ENCODE measurements at regions not wholly inside any gene's neighbourhood (a gene's known extent, or its start where the extent isn't known, plus 50 kb on each side); places are given as distances from the start of the nearest gene placed in this dataset.
A peak's percentile ranks its signal among the peaks of the same experiment; 100 is the strongest.

- no peaks in the 10 kb centered on the region for H3K9me3 Mint-ChIP-seq
- H3K36me3 Mint-ChIP-seq, result no peaks in the 10 kb centered on the region
- DNase-seq, result no peak
- H3K4me1 Mint-ChIP-seq, result no peaks in the 10 kb centered on the region
- ATAC-seq (replicated peaks), result no peak
- H3K4me3 Mint-ChIP-seq, result no peak overlapping the region
- peaks cover 12 to 23% of the 10 kb centered on the region in 2 donors for H3K27me3 Mint-ChIP-seq
- H3K27ac Mint-ChIP-seq, result no peak overlapping the region
These were observed 321.1 kb upstream of the PLET1 start for GRCh38 chr11:112581747-112582146.

GRCh38 chr11:112582366-112582765 lies 321.7 kb upstream of the PLET1 start:
- ATAC-seq (replicated peaks) (no peak), DNase-seq (no peak)
- H3K27me3 Mint-ChIP-seq, result peaks cover 12 to 23% of the 10 kb centered on the region in 2 donors

GRCh38 chr11:112583261-112583893 lies 322.7 kb upstream of the PLET1 start:
- Mint-ChIP-seq H3K4me1 (no peaks in the 10 kb centered on the region), H3K27me3 (peaks cover 12 to 23% of the 10 kb centered on the region in 2 donors), H3K4me3 (no peak overlapping the region), H3K9me3 (no peaks in the 10 kb centered on the region), H3K36me3 (no peaks in the 10 kb centered on the region), H3K27ac (no peak overlapping the region)
- ATAC-seq (replicated peaks), result peak; percentile 68 to 80
- peak; percentile 13 for DNase-seq

More at GRCh38 chr11:112582366-112582765, 321.7 kb upstream of the PLET1 start:
- Mint-ChIP-seq H3K4me1 (no peaks in the 10 kb centered on the region), H3K4me3 (no peak overlapping the region), H3K36me3 (no peaks in the 10 kb centered on the region), H3K9me3 (no peaks in the 10 kb centered on the region), H3K27ac (no peak overlapping the region)

GRCh38 chr11:112584672-112585071 lies 324.0 kb upstream of the PLET1 start:
- no peak for DNase-seq
- Mint-ChIP-seq H3K4me1 (no peaks in the 10 kb centered on the region), H3K4me3 (no peak overlapping the region), H3K9me3 (no peaks in the 10 kb centered on the region), H3K36me3 (no peaks in the 10 kb centered on the region), H3K27me3 (peaks cover 15 to 24% of the 10 kb centered on the region in 2 donors), H3K27ac (no peak overlapping the region)
- no peak for ATAC-seq (replicated peaks)

- H3K4me3 Mint-ChIP-seq, result no peak overlapping the region
- DNase-seq, result no peak
- H3K4me1 Mint-ChIP-seq, result no peaks in the 10 kb centered on the region
- H3K9me3 Mint-ChIP-seq, result no peaks in the 10 kb centered on the region
- ATAC-seq (replicated peaks), result no peak
- no peak overlapping the region for H3K27ac Mint-ChIP-seq
- H3K27me3 Mint-ChIP-seq, result peaks cover 26 to 27% of the 10 kb centered on the region in 2 donors
- no peaks in the 10 kb centered on the region for H3K36me3 Mint-ChIP-seq
These were observed 327.0 kb upstream of the PLET1 start for GRCh38 chr11:112587664-112588063.

GRCh38 chr11:112588252-112588694 lies 327.6 kb upstream of the PLET1 start:
- H3K9me3 Mint-ChIP-seq, result no peaks in the 10 kb centered on the region
- H3K36me3 Mint-ChIP-seq, result no peaks in the 10 kb centered on the region
- H3K4me3 Mint-ChIP-seq, result no peak overlapping the region
- ATAC-seq (replicated peaks) (peak; percentile 83 to 86), DNase-seq (peak; percentile 17)
- H3K27ac Mint-ChIP-seq, result no peak overlapping the region
- H3K27me3 Mint-ChIP-seq, result peaks cover 26 to 27% of the 10 kb centered on the region in 2 donors
- no peaks in the 10 kb centered on the region for H3K4me1 Mint-ChIP-seq

- Mint-ChIP-seq H3K36me3 (no peaks in the 10 kb centered on the region), H3K9me3 (no peaks in the 10 kb centered on the region), H3K27me3 (peaks cover 26 to 27% of the 10 kb centered on the region in 2 donors), H3K27ac (no peak overlapping the region), H3K4me1 (no peaks in the 10 kb centered on the region), H3K4me3 (no peak overlapping the region)
- DNase-seq (no peak), ATAC-seq (replicated peaks) (no peak)
These were observed 328.5 kb upstream of the PLET1 start for GRCh38 chr11:112589155-112589554.

GRCh38 chr11:112590764-112591163 lies 330.1 kb upstream of the PLET1 start:
- H3K27me3 Mint-ChIP-seq, result peaks cover 14 to 15% of the 10 kb centered on the region in 2 donors
- no peak overlapping the region for H3K27ac Mint-ChIP-seq
- no peaks in the 10 kb centered on the region for H3K36me3 Mint-ChIP-seq
- peaks cover 1 to 4% of the 10 kb centered on the region in 2 donors for H3K9me3 Mint-ChIP-seq
- H3K4me3 Mint-ChIP-seq, result no peak overlapping the region
- DNase-seq (no peak), ATAC-seq (replicated peaks) (no peak)
- no peaks in the 10 kb centered on the region for H3K4me1 Mint-ChIP-seq

GRCh38 chr11:112593440-112593839 lies 332.8 kb upstream of the PLET1 start:
- DNase-seq (no peak), ATAC-seq (replicated peaks) (no peak)
- Mint-ChIP-seq H3K36me3 (no peaks in the 10 kb centered on the region), H3K27ac (no peak overlapping the region), H3K9me3 (peaks cover 1 to 4% of the 10 kb centered on the region in 2 donors), H3K4me1 (no peaks in the 10 kb centered on the region), H3K27me3 (peaks cover 7 to 25% of the 10 kb centered on the region in 2 donors), H3K4me3 (no peak overlapping the region)

- DNase-seq (no peak), ATAC-seq (replicated peaks) (no peak)
- Mint-ChIP-seq H3K27ac (no peak overlapping the region), H3K36me3 (no peaks in the 10 kb centered on the region), H3K4me1 (no peaks in the 10 kb centered on the region), H3K4me3 (no peak overlapping the region), H3K9me3 (peaks cover 1 to 4% of the 10 kb centered on the region in 2 donors), H3K27me3 (peaks cover 4 to 16% of the 10 kb centered on the region in 2 donors)
These were observed 335.7 kb upstream of the PLET1 start for GRCh38 chr11:112596324-112596723.

- no peak for DNase-seq
- H3K36me3 Mint-ChIP-seq, result no peaks in the 10 kb centered on the region
- H3K4me1 Mint-ChIP-seq, result no peaks in the 10 kb centered on the region
- H3K4me3 Mint-ChIP-seq, result no peak overlapping the region
- H3K27ac Mint-ChIP-seq, result no peak overlapping the region
- no peak for ATAC-seq (replicated peaks)
- peaks cover 4 to 22% of the 10 kb centered on the region in 2 donors for H3K27me3 Mint-ChIP-seq
- H3K9me3 Mint-ChIP-seq, result peaks cover 1 to 4% of the 10 kb centered on the region in 2 donors
These were observed 336.7 kb upstream of the PLET1 start for GRCh38 chr11:112597286-112597790.

- H3K4me1 Mint-ChIP-seq, result no peaks in the 10 kb centered on the region
- ATAC-seq (replicated peaks), result no peak
These were observed 338.6 kb upstream of the PLET1 start for GRCh38 chr11:112599265-112599664.

GRCh38 chr11:112599856-112600533 lies 339.3 kb upstream of the PLET1 start:
- peaks cover 9 to 34% of the 10 kb centered on the region in 2 donors for H3K27me3 Mint-ChIP-seq
- ATAC-seq (replicated peaks), result no peak

More at GRCh38 chr11:112599265-112599664, 338.6 kb upstream of the PLET1 start:
- peaks cover 1 to 4% of the 10 kb centered on the region in 2 donors for H3K9me3 Mint-ChIP-seq
- H3K4me3 Mint-ChIP-seq, result no peak overlapping the region
- H3K27me3 Mint-ChIP-seq, result peaks cover 7 to 26% of the 10 kb centered on the region in 2 donors
- no peak for DNase-seq
- no peak overlapping the region for H3K27ac Mint-ChIP-seq
- H3K36me3 Mint-ChIP-seq, result no peaks in the 10 kb centered on the region

GRCh38 chr11:112605093-112605666 lies 344.5 kb upstream of the PLET1 start:
- no peaks in the 10 kb centered on the region for H3K4me1 Mint-ChIP-seq
- H3K27me3 Mint-ChIP-seq, result peaks cover 24 to 39% of the 10 kb centered on the region in 2 donors
- H3K27ac Mint-ChIP-seq, result no peak overlapping the region
- H3K4me3 Mint-ChIP-seq, result no peak overlapping the region
- DNase-seq (no peak), ATAC-seq (replicated peaks) (no peak)
- no peaks in the 10 kb centered on the region for H3K36me3 Mint-ChIP-seq
- no peaks in the 10 kb centered on the region for H3K9me3 Mint-ChIP-seq

More at GRCh38 chr11:112599856-112600533, 339.3 kb upstream of the PLET1 start:
- DNase-seq, result no peak
- H3K9me3 Mint-ChIP-seq, result peaks cover 0 to 1% of the 10 kb centered on the region in 2 donors
- H3K4me1 Mint-ChIP-seq, result no peaks in the 10 kb centered on the region
- no peak overlapping the region for H3K27ac Mint-ChIP-seq
- H3K36me3 Mint-ChIP-seq, result no peaks in the 10 kb centered on the region
- no peak overlapping the region for H3K4me3 Mint-ChIP-seq
